Daoy (cell line): ENCODE measurements at regions not wholly inside any gene's neighbourhood (a gene's known extent, or its start where the extent isn't known, plus 50 kb on each side); places are given as distances from the start of the nearest gene placed in this dataset.

ENCODE experiments used
- DNase-seq: peaks from one replicate; pipeline ENCODE4 v3.0.0-alpha.2; 2015; ENCODE audit warnings: low read depth

DNA sequence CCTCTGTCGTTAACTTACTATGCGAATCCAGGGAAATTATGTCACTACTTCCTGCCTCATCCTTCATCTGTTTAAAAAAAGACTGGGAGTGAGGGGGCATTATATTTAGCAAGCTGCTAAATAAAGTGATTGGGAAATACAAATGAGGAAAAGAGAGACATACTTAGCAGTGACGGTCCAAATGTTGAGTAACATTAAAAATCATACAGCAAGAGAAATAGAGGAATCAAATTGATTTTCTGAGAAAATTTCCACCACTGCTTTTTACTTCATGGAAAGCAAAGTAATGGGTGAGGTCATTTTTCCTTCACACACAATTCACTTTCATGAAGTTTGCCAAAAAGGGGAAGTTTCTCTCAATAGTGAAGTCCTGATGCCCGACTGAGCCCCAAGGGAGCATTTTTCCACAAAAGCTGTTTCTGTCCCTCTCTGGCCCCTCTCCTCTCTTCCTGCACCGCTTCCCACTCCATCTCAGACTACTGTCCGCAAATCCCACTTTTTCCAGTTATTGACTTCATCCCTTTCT lies 61.9 kb upstream of the ADO start:
- no peak for DNase-seq

GRCh38 chr10:62744136-62744535 lies 60.4 kb upstream of the ADO start:
- no peak for DNase-seq

DNA sequence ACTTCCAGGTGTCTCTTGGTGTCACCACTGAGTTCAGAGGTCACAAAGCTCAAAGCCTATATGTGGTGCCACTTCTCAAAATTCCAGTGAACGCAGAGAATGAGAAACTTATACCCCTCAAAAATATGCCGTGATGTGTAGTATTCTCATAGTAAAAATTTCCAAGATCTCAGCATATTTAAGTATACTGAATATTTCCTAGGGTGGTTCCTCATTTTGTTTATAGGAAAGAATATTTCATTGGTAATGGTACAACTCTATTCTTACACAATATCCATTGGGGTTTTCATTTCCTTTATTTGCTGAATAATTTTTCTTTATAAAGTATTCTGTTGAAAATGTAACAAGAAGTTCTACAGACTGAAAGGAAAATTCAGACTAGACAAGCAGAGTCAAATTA lies 58.9 kb upstream of the ADO start:
- no peak for DNase-seq

- no peak for DNase-seq
Measured at GRCh38 chr10:62746951-62747729, 57.4 kb upstream of the ADO start.

GRCh38 chr10:62748386-62748785 lies 56.1 kb upstream of the ADO start:
- no peak for DNase-seq

DNA sequence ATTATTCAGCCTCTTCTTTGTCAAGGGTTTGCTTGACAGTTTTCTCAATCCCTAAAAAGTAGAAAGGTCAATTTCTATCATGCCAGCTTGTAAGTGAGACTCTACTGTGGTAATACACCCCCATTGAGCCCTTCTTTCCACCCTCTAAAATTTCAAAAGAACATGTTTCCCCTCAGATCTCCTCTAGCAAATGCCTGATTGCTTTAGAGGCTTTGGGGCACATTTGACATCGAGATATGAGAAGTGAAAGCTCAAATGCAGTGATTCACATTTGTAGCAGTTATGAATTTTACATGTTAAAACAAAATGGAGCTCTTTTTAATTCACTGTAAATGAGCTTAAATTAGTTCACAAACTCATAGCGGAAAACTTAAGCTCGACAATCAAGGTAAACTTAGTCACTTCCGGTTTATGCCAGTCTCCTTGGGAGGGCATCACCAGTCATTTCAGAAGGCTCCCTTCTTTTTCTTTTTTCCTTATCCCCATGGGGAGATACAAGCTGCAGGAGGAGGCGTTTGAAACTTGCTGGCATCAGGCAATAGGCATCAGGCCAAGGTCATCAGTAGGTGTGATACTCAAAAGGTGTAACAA lies 55.3 kb upstream of the ADO start:
- DNase-seq, result no peak
